Ovary (tissue), 3 donors: ENCODE measurements at regions not wholly inside any gene's neighbourhood (a gene's known extent, or its start where the extent isn't known, plus 50 kb on each side); places are given as distances from the start of the nearest gene placed in this dataset.

Experiments
- EP300 ChIP-seq: sonication (generic); formaldehyde crosslinking; IDR thresholded peaks from one replicate; pipeline ENCODE4 v1.6.1; 2017; ENCODE audit warnings: antibody characterized with exemption
- POLR2A ChIP-seq: fragments of 450-650 bp; IDR thresholded peaks from one replicate; pipeline ENCODE4 v1.6.1; 2017; ENCODE audit warnings: antibody characterized with exemption, mild to moderate bottlenecking, moderate library complexity
- TF ChIP-seq, protein P1 (sequence below), 3 donors: fragments of 450-650 bp in 2 of 3; fragments of 200-600 bp in 1 of 3; IDR thresholded peaks; one replicate each; pipeline versions ENCODE4 v1.5.1 to v1.8.0; 2016 to 2022; ENCODE audit warnings: antibody characterized with exemption in 3 of 3, mild to moderate bottlenecking in 1 of 3
- donor health status: DM: no; HTN: no; CAD: no.

DNA sequence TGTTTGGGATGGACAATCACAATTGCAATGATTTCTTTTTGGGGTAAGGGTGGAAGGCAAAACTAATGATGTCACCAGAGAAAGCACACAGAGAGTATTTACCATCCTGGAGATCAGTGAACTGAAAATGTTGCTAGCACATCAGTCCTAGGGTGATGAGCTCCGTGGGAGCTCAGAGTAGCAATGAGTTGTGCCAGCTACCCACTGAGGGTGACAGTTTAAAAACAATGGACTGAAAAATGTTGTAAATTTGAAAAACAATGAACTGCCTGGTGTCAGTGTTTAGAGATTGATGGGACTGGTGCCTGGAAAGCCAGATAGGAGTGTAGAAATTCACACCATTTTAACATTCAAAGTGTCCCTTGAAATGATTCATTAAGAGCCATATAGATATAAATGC lies 198.5 kb downstream of the ATP23 start:
- TF ChIP-seq EP300, result no peak
- TF ChIP-seq, protein P1, sequence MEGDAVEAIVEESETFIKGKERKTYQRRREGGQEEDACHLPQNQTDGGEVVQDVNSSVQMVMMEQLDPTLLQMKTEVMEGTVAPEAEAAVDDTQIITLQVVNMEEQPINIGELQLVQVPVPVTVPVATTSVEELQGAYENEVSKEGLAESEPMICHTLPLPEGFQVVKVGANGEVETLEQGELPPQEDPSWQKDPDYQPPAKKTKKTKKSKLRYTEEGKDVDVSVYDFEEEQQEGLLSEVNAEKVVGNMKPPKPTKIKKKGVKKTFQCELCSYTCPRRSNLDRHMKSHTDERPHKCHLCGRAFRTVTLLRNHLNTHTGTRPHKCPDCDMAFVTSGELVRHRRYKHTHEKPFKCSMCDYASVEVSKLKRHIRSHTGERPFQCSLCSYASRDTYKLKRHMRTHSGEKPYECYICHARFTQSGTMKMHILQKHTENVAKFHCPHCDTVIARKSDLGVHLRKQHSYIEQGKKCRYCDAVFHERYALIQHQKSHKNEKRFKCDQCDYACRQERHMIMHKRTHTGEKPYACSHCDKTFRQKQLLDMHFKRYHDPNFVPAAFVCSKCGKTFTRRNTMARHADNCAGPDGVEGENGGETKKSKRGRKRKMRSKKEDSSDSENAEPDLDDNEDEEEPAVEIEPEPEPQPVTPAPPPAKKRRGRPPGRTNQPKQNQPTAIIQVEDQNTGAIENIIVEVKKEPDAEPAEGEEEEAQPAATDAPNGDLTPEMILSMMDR (IDR thresholded peaks at IDR 0.05), result no peak
- TF ChIP-seq POLR2A, result no peak
